ENCODE measurements at regions not wholly inside any gene's neighbourhood (a gene's known extent, or its start where the extent isn't known, plus 50 kb on each side); places are given as distances from the start of the nearest gene placed in this dataset.

GRCh38 chr7:153607354-153607753 is 444.8 kb upstream of the DPP6 start (continued):
- TF ChIP-seq CTCF (IDR thresholded peaks at IDR 0.05): no peak
- no peak for TF ChIP-seq NFE2L1 (CRISPR knock-in tag; IDR thresholded peaks at IDR 0.05)
- TF ChIP-seq AFF4 (CRISPR knock-in tag; IDR thresholded peaks at IDR 0.05; ENCODE audit: borderline replicate concordance): no peak
- no peak for TF ChIP-seq ATF6 (CRISPR knock-in tag; IDR thresholded peaks at IDR 0.05)

GRCh38 chr7:153616711-153617325 is 435.4 kb upstream of the DPP6 start:
- peaks cover 2% of the 10 kb centered on the region; the same call in 1 of the 2 replicates for H3K27me3 Mint-ChIP-seq (ENCODE audit: low read depth)
- no peak overlapping the region for H3K4me3 Mint-ChIP-seq
- TF ChIP-seq CREB1 (CRISPR knock-in tag; IDR thresholded peaks at IDR 0.05) (no peak), ZNF396 (CRISPR knock-in tag; IDR thresholded peaks at IDR 0.05; ENCODE audit: borderline replicate concordance) (no peak), AR (CRISPR knock-in tag; IDR thresholded peaks at IDR 0.05) (no peak), ZNF423 (CRISPR knock-in tag; IDR thresholded peaks at IDR 0.05) (no peak), RELA (CRISPR knock-in tag; IDR thresholded peaks at IDR 0.05; ENCODE audit: borderline replicate concordance) (no peak), NR3C1 (CRISPR knock-in tag; conservative IDR thresholded peaks at IDR 0.05; ENCODE audit: low read depth) (no peak), TEAD1 (CRISPR knock-in tag; IDR thresholded peaks at IDR 0.05) (no peak), ZSCAN18 (CRISPR knock-in tag; IDR thresholded peaks at IDR 0.05) (no peak), ZNF263 (CRISPR knock-in tag; IDR thresholded peaks at IDR 0.05; ENCODE audit: low read depth) (no peak), ZNF138 (CRISPR knock-in tag; conservative IDR thresholded peaks at IDR 0.05) (no peak), MLX (CRISPR knock-in tag; IDR thresholded peaks at IDR 0.05) (no peak), KAT7 (CRISPR knock-in tag; IDR thresholded peaks at IDR 0.05; ENCODE audit: borderline replicate concordance) (no peak), FOXP1 (CRISPR knock-in tag; IDR thresholded peaks at IDR 0.05; ENCODE audit: borderline replicate concordance) (no peak), ATF2 (CRISPR knock-in tag; IDR thresholded peaks at IDR 0.05; ENCODE audit: borderline replicate concordance, low read depth) (no peak), MXD4 (CRISPR knock-in tag; IDR thresholded peaks at IDR 0.05; ENCODE audit: borderline replicate concordance) (no peak)
- H3K27ac Mint-ChIP-seq: no peak overlapping the region
- ChIA-PET POLR2A (no interaction called here), CTCF (no interaction called here)
- H3K4me1 Mint-ChIP-seq: no peaks in the 10 kb centered on the region
- peaks cover 76% of the 10 kb centered on the region for H3K9me3 Mint-ChIP-seq
- DNase-seq (ENCODE audit: low spot score) (no peak), ATAC-seq (no peak)
- peaks cover 61% of the 10 kb centered on the region for H3K36me3 Mint-ChIP-seq

All from WTC11 (cell line).